HG03558 (cell line): ENCODE measurements at regions not wholly inside any gene's neighbourhood (a gene's known extent, or its start where the extent isn't known, plus 50 kb on each side); places are given as distances from the start of the nearest gene placed in this dataset.

ENCODE experiments used
- ATAC-seq: cut with Tn5 transposase; IDR thresholded peaks from one replicate; pipeline ENCODE4 v1.9.1; 2021; ENCODE audit warnings: moderate number of reproducible peaks; ENCODE audit not compliant: unreplicated experiment; ENCODE audit errors: extremely low read depth

DNA sequence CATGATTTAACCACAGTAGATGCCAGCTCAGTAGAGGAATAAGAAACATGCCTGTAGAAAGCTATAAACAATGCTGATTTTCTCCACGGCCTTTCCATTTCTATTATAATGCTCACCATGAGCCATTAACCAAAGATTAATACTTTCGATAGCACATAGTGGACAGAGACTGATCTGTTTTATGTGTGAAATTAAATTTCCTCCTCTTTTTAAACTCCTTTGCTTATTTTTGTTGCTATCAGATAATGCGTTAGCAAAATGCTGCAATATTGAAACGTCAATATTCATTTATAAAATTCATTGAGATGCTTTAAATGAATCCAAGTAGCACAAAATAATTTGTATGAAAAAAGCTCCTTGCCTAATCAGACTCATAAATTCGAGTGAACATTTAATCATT is 1807.9 kb downstream of the MRPL39 start:
- no peak for ATAC-seq

DNA sequence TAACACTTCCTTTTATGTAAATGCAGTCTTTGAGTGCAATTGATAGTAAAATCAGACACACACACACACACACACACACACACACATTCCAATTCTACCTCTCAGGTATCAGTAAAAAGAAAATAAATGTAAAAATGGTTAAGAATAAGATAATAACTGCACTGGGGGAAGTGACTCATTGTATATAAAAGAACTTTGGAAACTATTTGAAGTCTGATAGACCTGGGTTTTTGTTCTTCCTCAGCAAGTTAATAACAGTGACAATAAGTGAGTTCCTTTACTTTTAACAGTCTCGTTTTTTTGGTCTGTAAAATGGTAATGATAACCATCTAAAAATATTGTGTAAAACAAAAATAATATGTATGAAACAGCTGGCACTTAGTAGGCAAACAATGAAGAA is 1815.0 kb downstream of the MRPL39 start:
- ATAC-seq = no peak

DNA sequence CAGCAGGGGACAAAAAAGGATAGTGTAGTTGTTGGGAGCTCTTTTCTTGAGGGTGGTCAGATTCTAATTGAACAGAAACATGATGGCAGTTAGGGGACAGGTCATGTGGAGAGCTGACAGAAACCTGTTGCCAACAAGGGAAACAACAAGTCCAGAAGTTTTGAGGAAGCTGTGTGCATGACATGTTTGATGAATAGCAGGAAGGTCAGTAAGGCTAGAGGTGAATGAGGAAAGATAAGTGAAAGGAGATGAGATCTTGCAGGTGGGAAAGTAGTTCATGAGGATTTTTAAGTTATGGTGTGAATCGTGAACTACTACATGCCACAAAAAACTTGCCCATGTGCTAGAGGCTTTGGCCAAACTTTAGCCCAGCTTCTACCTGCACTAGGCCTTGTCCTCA is 1817.4 kb downstream of the MRPL39 start:
- ATAC-seq = no peak

DNA sequence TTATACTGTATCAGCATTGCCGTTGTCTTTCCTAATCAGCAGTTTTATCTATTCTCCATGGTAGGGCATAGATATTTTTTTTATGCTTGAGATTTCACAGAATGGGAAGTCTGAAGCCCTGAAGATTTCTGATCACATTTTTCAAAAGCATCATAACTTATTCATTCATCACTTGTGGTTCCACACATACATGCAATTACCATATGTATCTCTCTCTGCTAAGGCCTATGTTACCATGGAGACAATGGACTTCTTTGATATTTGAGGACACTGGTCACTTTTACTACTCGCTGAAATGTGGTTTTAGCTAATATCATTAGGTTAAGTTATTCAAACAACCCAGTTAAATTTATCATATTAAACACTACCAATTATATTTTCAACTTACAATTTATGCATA is 1827.0 kb downstream of the MRPL39 start:
- ATAC-seq = no peak

DNA sequence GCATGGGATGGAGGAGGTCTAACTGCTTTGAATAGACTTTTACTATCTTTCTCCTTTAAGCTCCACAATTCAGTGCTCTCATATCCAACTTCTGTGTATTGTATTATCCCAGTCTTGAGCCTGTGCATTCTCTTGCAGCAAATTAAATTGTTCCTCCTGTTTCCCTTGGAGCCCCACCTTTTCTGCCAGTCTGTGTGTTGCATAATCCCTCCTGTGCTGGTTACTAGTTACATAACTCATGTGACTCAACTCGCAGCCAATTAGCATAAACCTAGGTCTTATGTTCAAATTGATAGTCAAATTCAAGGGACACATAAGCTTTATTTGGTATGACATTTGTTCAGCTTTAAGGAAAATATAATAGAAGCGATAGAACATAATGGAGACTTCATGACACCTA is 1863.5 kb downstream of the MRPL39 start:
- no peak for ATAC-seq

DNA sequence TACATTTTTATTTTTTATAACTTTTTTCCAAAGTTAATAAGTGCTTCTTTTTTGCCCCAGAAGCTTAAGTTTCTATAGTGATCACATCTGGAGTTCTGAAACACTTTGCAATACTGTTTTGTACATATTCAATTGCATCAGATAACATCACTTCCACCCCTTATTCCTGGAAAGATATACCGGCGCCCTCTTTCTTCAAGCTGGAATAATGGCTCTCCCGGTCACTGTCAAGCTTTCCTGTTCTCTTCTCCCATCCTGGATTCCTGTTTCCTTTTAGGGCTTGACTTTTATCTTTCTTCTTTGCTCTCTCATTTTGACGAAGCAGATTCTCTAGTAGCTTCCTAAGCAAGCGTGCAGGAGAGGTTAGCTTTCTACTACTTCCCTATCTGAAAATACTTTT is 1866.8 kb downstream of the MRPL39 start:
- ATAC-seq = no peak

DNA sequence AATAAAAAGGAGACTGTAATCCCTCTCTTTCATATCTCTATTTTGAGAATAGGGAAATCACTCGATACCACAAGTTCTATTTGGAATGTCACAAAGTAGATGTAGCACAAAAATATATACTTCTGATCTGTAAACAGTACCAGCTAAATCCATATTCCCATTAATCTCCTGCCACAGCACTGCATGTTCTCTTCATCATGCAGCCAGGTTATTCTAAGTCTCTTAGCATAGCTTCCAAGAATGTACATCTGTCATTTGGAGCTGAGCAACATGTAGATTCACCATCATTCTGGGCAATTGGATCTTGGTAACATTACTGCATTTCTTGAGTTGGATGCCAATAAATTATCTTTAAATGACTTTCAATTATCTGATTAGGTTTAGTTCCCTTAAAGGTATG is 1874.5 kb downstream of the MRPL39 start:
- ATAC-seq = no peak

DNA sequence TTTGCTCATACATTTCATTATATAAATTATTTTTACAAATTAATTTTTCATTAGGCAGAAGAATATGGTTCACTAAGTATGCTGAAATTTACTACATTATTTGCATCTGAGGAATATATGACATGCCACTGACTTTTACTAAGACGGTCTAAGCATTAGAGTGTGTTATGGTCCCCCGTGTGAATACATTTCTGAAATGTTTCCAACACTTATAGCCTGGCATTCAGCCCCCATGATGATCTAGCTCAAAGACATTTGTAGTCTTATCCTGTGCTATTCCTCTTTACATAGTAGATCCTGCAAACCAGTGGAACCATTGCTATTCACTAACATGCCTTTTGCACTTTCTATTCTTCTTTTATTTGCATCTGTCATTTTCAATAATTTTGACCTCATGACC is 1878.0 kb downstream of the MRPL39 start:
- ATAC-seq = no peak

DNA sequence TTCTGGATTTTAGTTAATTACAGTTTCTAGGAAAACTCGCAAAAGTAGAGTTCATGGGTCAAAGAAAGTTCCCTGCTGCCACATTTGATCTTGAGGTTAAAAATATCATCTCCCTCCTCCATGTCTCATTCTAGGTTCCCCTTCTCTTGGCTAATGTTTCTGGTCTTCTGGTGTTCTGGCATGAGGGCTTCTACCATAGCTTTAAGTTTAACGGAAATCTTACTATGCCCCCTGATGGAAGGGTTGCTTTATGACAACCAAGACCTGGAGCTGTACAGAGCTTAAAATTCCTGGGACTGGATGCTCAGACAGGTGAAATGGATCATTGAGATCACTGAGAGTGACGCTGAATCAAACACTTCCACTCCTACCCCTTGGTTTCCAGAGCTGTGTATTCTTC is 1881.7 kb downstream of the MRPL39 start:
- ATAC-seq = no peak

DNA sequence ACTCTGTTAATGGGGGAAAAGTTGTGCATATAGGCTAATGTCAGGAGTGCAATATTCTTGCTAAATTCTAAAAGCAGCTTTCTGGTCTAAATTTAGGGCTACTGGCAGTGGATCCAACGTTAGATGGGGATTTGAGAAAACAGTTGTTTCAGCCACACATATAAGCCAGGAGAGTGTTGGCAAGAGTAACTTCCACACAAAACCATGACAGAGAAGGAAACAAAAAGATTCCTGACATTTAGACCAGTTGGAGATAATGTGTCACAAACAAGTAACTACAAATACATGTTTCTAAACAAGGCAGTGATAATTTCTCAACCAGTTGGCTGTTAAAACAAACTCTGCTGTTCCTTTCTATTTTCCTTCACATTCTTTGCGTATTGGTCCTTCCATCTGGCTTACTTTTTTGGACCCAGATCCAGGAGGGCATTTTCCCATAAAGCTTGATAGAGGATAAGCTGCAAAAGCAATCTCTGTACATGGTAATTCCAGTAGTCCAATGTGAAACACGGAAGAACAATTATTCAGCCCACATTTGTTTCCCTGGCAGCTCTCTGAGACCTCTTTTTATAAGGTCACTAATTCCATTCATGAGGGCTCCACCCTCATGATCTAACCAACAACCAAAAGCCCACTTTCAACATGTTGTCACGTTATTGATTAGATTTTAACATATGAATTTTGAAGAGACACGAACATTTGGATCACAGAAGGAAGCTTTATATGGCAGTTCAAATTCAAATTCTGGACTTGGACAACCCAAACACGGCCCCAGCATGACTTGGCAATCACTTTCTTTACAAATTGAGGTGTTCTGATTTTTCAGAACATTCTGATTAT is 1888.6 kb downstream of the MRPL39 start:
- ATAC-seq = no peak

DNA sequence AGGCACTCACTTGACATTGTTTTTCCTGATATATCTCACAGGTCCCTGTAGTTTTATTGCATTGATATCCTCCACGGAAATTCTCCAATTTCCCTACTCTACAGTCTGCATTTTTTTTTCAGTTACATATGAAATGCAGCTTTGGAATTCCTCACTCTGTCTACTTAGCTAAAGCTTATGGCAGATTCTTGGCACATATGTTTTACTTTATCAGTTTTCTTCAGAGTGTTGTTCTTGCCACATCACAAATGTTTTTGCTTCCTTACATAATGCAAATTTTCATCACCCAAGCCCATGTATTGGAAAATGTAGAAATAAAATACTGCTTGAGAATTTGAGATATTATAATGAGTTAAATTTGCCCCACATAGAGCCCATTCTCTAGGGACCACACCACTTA is 1895.1 kb downstream of the MRPL39 start:
- ATAC-seq = no peak

DNA sequence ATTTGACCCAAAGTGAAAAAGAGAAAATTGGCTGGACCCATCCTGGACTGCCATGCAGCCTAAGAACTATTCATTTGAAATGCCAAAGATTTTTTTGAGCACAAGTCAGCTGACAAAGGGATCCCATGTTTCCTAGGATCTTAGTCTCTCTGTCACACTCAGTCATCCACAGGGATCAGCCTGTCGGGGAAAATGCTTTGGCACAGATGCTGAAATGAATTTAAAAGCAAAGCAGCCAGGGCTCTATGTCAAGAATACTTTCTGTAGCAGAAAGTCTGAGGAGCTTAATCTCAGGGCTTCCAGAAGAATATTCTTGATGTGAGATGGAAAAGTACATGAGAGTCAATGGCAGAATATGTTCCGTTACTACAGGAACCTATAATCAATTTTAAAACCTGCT is 1900.8 kb downstream of the MRPL39 start:
- ATAC-seq = no peak

DNA sequence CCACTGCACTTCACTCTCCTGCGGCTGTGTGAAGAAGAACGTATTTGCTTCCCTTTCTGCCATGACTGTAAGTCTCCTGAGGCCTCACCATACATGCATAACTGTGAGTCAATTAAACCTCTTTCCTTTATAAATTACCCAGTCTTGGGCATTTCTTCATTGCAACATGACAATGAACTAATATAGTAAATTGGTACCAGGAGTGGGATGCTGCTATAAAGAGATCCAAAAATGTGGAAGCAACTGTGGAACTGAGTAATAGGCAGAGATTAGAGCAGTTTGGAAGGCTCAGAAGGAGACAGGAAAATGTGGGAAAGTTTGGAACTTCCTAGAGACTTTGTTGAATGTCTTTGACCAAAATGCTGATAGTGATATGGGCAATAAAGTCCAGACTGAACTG is 1907.9 kb downstream of the MRPL39 start:
- ATAC-seq = no peak

DNA sequence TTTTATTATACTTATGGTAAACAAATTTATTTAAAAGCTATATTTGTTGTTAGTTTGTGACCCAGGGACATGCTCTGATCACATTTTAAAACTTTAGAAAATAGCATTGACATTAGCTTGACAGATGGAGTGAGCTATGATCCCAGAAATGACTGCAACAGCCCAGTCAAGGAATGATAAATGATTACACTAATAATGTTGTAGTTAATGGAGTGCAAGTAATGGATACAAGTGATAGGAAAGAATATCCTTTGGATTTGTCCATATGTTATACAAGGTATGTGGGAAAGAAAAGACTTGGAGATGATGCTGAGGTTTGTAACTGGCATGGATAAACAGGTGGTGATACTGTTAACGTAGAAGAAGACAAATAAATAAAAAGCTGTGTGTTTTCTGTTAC is 1908.7 kb downstream of the MRPL39 start:
- no peak for ATAC-seq

DNA sequence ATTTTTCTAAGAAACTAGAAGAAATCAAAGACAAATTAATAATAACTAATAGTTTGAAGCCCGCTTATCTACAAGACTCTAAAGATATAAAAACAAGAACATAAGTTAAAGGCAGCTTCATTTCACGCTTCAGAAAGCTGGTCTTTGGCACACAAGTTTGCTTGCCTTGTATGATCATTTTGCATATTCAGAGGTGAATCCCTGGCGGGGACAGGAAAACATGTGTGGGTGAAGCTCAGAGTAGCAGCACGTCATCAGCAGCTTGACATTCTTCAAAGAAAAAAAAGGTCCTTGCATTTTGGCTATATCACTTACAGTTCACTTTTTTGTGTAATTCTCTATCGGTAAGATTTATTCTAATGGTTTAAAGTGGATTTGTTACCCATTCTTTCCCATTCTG is 1911.8 kb downstream of the MRPL39 start:
- no peak for ATAC-seq

DNA sequence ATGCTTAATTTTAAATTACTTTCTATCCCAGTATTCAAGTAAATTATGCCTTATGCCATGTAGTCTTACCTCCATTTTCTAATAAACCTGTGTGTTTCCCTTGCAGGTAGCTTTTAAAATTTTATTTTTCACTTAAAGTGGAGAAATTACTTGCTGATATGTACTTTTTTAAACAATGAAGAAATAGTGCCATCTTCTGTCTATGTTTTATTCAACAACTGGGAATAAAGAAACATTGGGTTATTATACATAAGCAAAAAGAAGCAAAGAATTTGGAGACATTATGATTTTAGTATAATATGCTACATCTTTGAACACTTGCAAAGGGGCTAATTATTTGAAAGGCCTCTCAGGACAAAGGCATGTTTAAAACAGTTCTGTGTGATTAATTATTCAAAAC is 1912.9 kb downstream of the MRPL39 start:
- no peak for ATAC-seq

DNA sequence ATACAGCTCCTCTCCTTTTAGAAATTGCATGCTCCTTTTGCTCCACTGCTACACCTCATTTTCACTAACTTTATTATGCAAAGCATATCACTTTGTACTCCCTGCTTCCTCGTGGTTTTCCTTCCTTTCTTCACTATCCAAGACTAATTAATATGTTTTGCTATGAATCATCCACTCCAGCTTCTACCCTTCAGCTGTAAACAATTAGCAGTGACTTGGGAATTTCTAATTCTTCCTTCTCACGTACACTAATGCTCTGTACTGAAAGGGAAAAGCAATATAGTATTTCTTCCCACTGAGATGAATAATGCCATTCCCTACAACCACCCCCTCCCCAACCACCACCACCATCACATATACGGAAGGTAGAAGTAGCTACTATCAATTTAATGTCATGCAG is 1917.0 kb downstream of the MRPL39 start:
- ATAC-seq = no peak

DNA sequence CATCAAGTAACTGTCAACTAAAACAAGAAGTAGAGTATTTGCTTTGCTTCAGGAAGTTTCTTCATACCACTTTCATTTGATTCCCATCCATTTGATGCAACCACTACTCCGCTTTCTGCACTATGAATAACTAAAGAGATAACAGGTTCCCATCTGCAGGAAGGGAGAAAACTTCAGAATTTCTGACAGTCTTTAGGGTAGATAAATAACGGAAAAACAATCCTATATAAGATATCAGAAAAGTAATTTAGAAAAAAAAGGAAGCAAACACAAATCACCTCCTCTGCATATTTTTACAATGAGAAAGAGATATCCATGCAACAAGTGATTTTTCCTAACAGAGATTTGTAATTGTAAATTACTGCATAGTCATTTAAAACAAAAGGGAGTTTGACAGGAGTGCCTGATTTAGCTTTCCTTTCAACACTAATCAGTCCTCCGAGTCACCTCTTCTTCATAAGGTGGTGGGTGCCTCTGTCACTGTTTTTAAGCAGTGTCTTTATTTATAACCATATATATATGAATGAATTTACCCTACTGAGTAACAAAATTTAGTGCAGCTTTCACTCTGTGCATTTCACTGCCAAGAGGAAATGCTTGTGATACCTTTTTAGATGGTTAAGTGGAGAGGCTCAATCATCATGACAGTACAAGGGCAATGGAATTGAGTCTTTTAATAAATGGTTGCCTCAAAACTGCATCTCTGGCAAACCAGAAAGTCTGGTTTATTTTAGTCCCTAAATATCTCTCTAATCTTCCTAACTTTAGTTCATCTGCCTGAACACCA is 1920.4 kb downstream of the MRPL39 start:
- no peak for ATAC-seq

DNA sequence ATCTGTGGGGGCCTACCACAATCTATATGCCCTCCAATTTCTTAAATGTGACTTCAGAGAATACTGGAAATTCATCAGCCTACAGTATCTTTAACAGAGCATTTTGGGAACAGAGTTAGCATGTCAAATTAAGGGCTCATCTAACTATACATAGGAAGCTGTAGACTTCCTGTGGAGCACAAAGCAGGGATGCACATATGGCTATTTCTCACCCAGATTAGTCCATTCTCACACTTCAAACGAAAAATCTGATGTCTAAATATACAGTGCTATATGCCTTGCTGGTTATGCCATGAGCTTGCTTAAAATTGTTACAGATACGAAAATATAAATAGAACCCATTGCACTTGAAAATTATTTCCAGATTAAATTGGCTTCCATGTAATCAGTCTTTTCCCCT is 1922.8 kb downstream of the MRPL39 start:
- ATAC-seq = no peak

DNA sequence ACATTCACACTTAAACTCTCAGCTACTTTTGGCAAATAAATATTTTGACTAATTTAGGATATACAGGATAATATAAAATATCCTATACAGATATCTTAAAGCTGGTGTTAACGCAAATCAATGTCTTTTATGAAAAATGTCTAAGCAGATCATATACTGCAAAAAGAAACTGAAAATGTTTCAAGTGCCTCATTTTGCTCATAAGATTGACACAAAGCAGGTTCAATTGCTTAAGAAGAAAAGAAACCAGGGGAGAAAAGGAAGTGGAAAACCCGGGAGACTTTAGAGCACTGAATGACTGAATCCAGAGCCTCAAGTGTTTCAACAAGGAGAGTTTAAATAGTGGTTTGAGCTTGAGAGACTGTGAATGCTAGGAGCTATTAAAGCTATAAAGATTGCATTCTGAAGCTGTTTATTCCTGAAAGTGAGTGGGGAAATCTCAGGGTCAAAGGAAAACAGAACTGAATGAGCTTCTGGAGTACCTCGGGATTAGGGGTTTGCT is 1943.0 kb downstream of the MRPL39 start:
- no peak for ATAC-seq

DNA sequence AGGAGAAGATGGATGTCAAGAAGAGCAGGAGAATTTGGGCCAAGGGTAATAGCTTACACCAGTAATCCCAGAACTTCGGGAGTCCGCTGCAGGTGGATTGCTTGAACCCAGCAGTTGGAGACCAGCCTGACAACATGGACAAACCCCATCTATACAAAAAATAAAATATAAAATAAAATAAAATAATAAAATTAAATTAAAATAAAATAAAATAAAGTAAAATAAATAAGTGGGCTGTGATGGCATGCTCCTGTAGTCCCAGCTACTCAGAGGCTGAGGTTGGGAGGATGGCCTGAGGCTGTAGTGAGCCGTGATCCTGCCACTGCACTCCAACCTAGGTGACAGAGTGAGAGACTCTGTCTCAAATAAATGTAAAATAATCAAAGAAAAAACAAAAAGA is 1946.7 kb downstream of the MRPL39 start:
- ATAC-seq = no peak

DNA sequence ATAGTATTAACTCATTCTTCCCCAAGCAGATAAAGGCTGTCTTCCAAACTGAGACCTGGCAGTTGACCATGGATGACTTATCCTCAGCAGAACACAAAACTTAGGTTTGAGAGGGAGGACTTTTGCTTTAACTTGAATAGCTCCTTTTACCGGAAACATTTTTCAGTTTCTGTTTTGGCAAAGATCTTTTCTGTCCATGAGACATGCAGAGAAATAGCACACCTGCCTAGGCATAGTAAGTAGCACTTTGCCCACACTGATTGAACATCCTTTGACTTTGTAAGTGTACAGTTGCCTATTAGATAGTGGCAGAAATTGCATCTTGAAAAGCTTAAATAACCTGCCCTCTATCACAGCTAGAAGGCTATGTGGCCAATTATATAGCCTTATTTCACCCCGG is 1962.5 kb downstream of the MRPL39 start:
- no peak for ATAC-seq
